ENCODE measurements at regions not wholly inside any gene's neighbourhood (a gene's known extent, or its start where the extent isn't known, plus 50 kb on each side); places are given as distances from the start of the nearest gene placed in this dataset.

GRCh38 chr12:4027412-4027811 lies 154.2 kb upstream of the PARP11 start:
- H2AK5ac ChIP-seq (ENCODE audit: low read depth, low read length), result no peak overlapping the region
- H2BK5ac ChIP-seq (ENCODE audit: low read length), result no peak overlapping the region
- H4K91ac ChIP-seq (ENCODE audit: low read depth, low read length, poor library complexity), result no peak overlapping the region
- H3K4me2 ChIP-seq (ENCODE audit: insufficient read depth, low read length, poor library complexity, severe bottlenecking), result no peak overlapping the region
- no peak overlapping the region for H2BK120ac ChIP-seq (ENCODE audit: low read depth, low read length)
- no peaks in the 10 kb centered on the region for H3K36me3 ChIP-seq (replicated peaks in 1 of 2; ENCODE audit: control insufficient read depth in 2 of 2, insufficient read depth in 2 of 2, low read length in 2 of 2)
- H4K8ac ChIP-seq (ENCODE audit: low read depth, low read length), result no peak overlapping the region
- H3K4me1 ChIP-seq (ENCODE audit: control insufficient read depth in 2 of 2, insufficient read depth in 1 of 2, low read depth in 1 of 2, low read length in 2 of 2), result peaks cover 34 to 45% of the 10 kb centered on the region in 2 donors
- no peak overlapping the region for H2BK12ac ChIP-seq (ENCODE audit: low read length)
- H3K79me1 ChIP-seq (ENCODE audit: low read depth, low read length), result no peaks in the 10 kb centered on the region
- no peak overlapping the region for H3K27ac ChIP-seq (replicated peaks; ENCODE audit: low read length)
- H2AFZ ChIP-seq (ENCODE audit: low read length), result no peak overlapping the region
- H3K23ac ChIP-seq (ENCODE audit: low read depth, low read length, poor library complexity), result no peak overlapping the region
- H3K4ac ChIP-seq (ENCODE audit: low read length), result no peak overlapping the region
- H3K9me3 ChIP-seq (replicated peaks in 1 of 2; ENCODE audit: control insufficient read depth in 2 of 2, insufficient read depth in 1 of 2, low read depth in 1 of 2, low read length in 2 of 2), result peaks cover 0 to 1% of the 10 kb centered on the region in 2 donors
- H3K14ac ChIP-seq (ENCODE audit: low read length), result no peak overlapping the region
- no peak overlapping the region for H3K9ac ChIP-seq (ENCODE audit: low read depth, low read length, poor library complexity)
- no peak overlapping the region for H3K4me3 ChIP-seq (ENCODE audit: low read length in 2 of 2)
- no peak for DNase-seq (ENCODE audit: low spot score)
- no CpG with 5 or more reads among the region's 4 CpGs for WGBS, 2 donors (ENCODE audit: extremely low coverage in 2 of 2, insufficient read length in 2 of 2, insufficient replicate concordance in 1 of 2)
- peak overlapping the region; percentile 11 for H2BK15ac ChIP-seq (ENCODE audit: low read length)
- H3K18ac ChIP-seq (ENCODE audit: low read length), result peak overlapping the region; percentile 62
- H3K27me3 ChIP-seq (ENCODE audit: control insufficient read depth in 3 of 3, insufficient read depth in 3 of 3, low read depth in 1 of 3, low read length in 3 of 3), result peaks cover 0 to 3% (median 0%) of the 10 kb centered on the region in 3 experiments

DNA sequence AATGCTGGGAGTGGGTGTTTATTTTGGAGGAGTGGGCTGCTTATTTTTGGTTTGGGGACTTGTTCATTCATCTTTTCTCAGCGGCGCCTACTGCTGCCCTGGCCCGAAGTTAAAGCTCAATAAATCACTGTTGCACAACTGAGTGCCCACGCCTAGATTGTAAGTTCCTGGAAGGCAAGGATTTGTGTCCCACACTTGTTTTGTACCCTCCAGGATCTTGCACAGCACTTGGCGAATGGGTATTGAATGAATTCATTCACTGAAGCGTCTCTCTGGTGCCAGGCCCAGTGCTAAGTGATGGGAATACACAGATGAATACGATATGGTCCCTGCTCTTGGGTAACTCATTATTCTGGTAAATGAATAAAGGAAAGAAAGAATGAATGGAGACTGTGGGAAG lies 153.3 kb upstream of the PARP11 start:
- peaks cover 0 to 3% (median 0%) of the 10 kb centered on the region in 3 experiments for H3K27me3 ChIP-seq (ENCODE audit: control insufficient read depth in 3 of 3, insufficient read depth in 3 of 3, low read depth in 1 of 3, low read length in 3 of 3)
- no CpG with 5 or more reads among the region's 7 CpGs for WGBS, 2 donors (ENCODE audit: extremely low coverage in 2 of 2, insufficient read length in 2 of 2, insufficient replicate concordance in 1 of 2)

DNA sequence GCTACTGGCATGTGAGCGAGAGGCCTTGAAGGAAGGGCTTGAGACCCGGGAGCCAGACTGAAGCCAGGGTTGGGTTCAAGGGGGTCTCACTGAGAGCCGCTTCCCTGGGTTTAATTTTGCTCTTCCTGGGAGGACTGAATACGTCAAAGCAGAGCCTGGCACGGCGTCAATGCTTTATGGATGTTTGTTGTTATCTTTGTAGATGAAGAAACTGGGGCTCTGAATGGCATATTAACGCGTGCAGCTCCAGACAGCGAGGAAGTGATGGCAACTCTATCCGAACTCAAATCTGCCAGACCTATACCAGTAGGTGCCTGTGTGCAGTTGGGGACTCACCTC lies 152.8 kb upstream of the PARP11 start:
- Histone ChIP-seq H3K9me3 (replicated peaks in 1 of 2; ENCODE audit: control insufficient read depth in 2 of 2, insufficient read depth in 1 of 2, low read depth in 1 of 2, low read length in 2 of 2) (peaks cover 0 to 1% of the 10 kb centered on the region in 2 donors), H2BK12ac (ENCODE audit: low read length) (no peak overlapping the region), H3K4me2 (ENCODE audit: insufficient read depth, low read length, poor library complexity, severe bottlenecking) (no peak overlapping the region), H3K4me1 (ENCODE audit: control insufficient read depth in 2 of 2, insufficient read depth in 1 of 2, low read depth in 1 of 2, low read length in 2 of 2) (peaks cover 26 to 40% of the 10 kb centered on the region in 2 donors), H3K23ac (ENCODE audit: low read depth, low read length, poor library complexity) (no peak overlapping the region), H4K91ac (ENCODE audit: low read depth, low read length, poor library complexity) (no peak overlapping the region), H3K4ac (ENCODE audit: low read length) (no peak overlapping the region), H3K14ac (ENCODE audit: low read length) (no peak overlapping the region), H3K36me3 (replicated peaks in 1 of 2; ENCODE audit: control insufficient read depth in 2 of 2, insufficient read depth in 2 of 2, low read length in 2 of 2) (no peaks in the 10 kb centered on the region), H2AFZ (ENCODE audit: low read length) (no peak overlapping the region), H2BK5ac (ENCODE audit: low read length) (no peak overlapping the region), H3K9ac (ENCODE audit: low read depth, low read length, poor library complexity) (no peak overlapping the region), H4K8ac (ENCODE audit: low read depth, low read length) (no peak overlapping the region), H3K79me1 (ENCODE audit: low read depth, low read length) (no peaks in the 10 kb centered on the region), H3K4me3 (ENCODE audit: low read length in 2 of 2) (peak overlapping the region in 1 of 2 donors; percentile 7), H3K18ac (ENCODE audit: low read length) (no peak overlapping the region), H2BK120ac (ENCODE audit: low read depth, low read length) (no peak overlapping the region), H3K27ac (replicated peaks; ENCODE audit: low read length) (no peak overlapping the region), H2AK5ac (ENCODE audit: low read depth, low read length) (no peak overlapping the region), H2BK15ac (ENCODE audit: low read length) (no peak overlapping the region), H3K27me3 (ENCODE audit: control insufficient read depth in 3 of 3, insufficient read depth in 3 of 3, low read depth in 1 of 3, low read length in 3 of 3) (peaks cover 0 to 3% (median 0%) of the 10 kb centered on the region in 3 experiments)
- no peak for DNase-seq (ENCODE audit: low spot score)
- no CpG with 5 or more reads among the region's 10 CpGs for WGBS, 2 donors (ENCODE audit: extremely low coverage in 2 of 2, insufficient read length in 2 of 2, insufficient replicate concordance in 1 of 2)

More for the DNA sequence above, 153.3 kb upstream of the PARP11 start:
- H2BK15ac ChIP-seq (ENCODE audit: low read length), result no peak overlapping the region
- no peak overlapping the region for H3K27ac ChIP-seq (replicated peaks; ENCODE audit: low read length)
- H4K8ac ChIP-seq (ENCODE audit: low read depth, low read length), result no peak overlapping the region
- H2BK120ac ChIP-seq (ENCODE audit: low read depth, low read length), result no peak overlapping the region
- no peak for DNase-seq (ENCODE audit: low spot score)
- no peak overlapping the region for H2BK12ac ChIP-seq (ENCODE audit: low read length)
- H2AFZ ChIP-seq (ENCODE audit: low read length), result no peak overlapping the region
- no peak overlapping the region for H3K23ac ChIP-seq (ENCODE audit: low read depth, low read length, poor library complexity)
- no peak overlapping the region for H4K91ac ChIP-seq (ENCODE audit: low read depth, low read length, poor library complexity)
- H3K4me3 ChIP-seq (ENCODE audit: low read length in 2 of 2), result no peak overlapping the region
- no peak overlapping the region for H3K18ac ChIP-seq (ENCODE audit: low read length)
- no peaks in the 10 kb centered on the region for H3K79me1 ChIP-seq (ENCODE audit: low read depth, low read length)
- H3K36me3 ChIP-seq (replicated peaks in 1 of 2; ENCODE audit: control insufficient read depth in 2 of 2, insufficient read depth in 2 of 2, low read length in 2 of 2), result no peaks in the 10 kb centered on the region
- H3K4me1 ChIP-seq (ENCODE audit: control insufficient read depth in 2 of 2, insufficient read depth in 1 of 2, low read depth in 1 of 2, low read length in 2 of 2), result peaks cover 26 to 40% of the 10 kb centered on the region in 2 donors
- H2AK5ac ChIP-seq (ENCODE audit: low read depth, low read length), result no peak overlapping the region
- H3K9ac ChIP-seq (ENCODE audit: low read depth, low read length, poor library complexity), result no peak overlapping the region
- no peak overlapping the region for H3K4ac ChIP-seq (ENCODE audit: low read length)
- no peak overlapping the region for H2BK5ac ChIP-seq (ENCODE audit: low read length)
- no peak overlapping the region for H3K4me2 ChIP-seq (ENCODE audit: insufficient read depth, low read length, poor library complexity, severe bottlenecking)
- no peak overlapping the region for H3K14ac ChIP-seq (ENCODE audit: low read length)
- peaks cover 0 to 1% of the 10 kb centered on the region in 2 donors for H3K9me3 ChIP-seq (replicated peaks in 1 of 2; ENCODE audit: control insufficient read depth in 2 of 2, insufficient read depth in 1 of 2, low read depth in 1 of 2, low read length in 2 of 2)

DNA sequence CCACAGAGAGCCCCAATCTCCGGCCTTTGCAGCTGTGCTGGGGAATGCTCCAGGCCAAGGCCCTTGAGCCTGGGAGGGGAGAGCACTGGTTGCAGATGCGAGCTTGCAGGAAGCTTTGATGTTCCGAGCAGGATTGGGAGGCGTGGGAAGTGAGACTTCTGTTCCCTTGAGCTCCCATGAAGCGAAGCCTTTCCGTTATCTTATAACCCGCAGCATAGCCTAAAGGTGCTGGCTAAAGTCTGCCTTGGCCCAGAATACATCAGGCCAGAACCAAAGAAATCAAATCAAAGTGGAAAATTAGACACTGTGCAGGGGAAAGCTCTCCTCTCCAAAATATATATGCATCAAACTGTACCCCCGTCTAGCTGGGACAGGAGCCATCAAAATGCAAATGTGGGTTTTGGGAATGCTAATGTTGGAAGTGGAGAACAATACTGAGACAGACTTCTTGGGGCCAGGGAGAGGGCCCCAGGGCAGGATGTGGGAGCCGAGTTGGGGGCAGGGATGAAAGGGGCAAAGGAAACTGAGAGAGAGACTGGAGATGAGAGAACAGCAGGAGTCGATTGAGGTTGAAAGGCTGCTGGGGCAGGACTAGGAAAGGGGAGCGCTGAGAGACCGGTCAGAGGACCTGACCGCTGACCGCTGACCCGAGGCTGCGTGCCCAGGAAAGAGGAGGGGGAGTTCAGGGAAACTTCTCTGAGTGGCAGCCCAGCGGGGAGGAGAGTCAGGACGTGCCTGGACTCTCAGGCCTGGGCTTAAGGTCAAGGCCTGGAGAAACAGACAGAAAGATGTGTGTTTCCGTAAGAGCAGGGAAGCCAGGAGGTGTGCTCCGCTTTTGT lies 152.2 kb upstream of the PARP11 start:
- peaks cover 25 to 34% of the 10 kb centered on the region in 2 donors for H3K4me1 ChIP-seq (ENCODE audit: control insufficient read depth in 2 of 2, insufficient read depth in 1 of 2, low read depth in 1 of 2, low read length in 2 of 2)
- H2AK5ac ChIP-seq (ENCODE audit: low read depth, low read length), result no peak overlapping the region
- H3K79me1 ChIP-seq (ENCODE audit: low read depth, low read length), result no peaks in the 10 kb centered on the region
- no peak overlapping the region for H2BK120ac ChIP-seq (ENCODE audit: low read depth, low read length)
- peaks cover 0 to 3% (median 0%) of the 10 kb centered on the region in 3 experiments for H3K27me3 ChIP-seq (ENCODE audit: control insufficient read depth in 3 of 3, insufficient read depth in 3 of 3, low read depth in 1 of 3, low read length in 3 of 3)
- DNase-seq (ENCODE audit: low spot score), result no peak
- H3K14ac ChIP-seq (ENCODE audit: low read length), result no peak overlapping the region
- H3K18ac ChIP-seq (ENCODE audit: low read length), result no peak overlapping the region
- no peak overlapping the region for H2BK5ac ChIP-seq (ENCODE audit: low read length)
- no peak overlapping the region for H3K27ac ChIP-seq (replicated peaks; ENCODE audit: low read length)
- no peak overlapping the region for H3K4me2 ChIP-seq (ENCODE audit: insufficient read depth, low read length, poor library complexity, severe bottlenecking)
- no peaks in the 10 kb centered on the region for H3K36me3 ChIP-seq (replicated peaks in 1 of 2; ENCODE audit: control insufficient read depth in 2 of 2, insufficient read depth in 2 of 2, low read length in 2 of 2)
- H3K9ac ChIP-seq (ENCODE audit: low read depth, low read length, poor library complexity), result no peak overlapping the region
- H3K23ac ChIP-seq (ENCODE audit: low read depth, low read length, poor library complexity), result no peak overlapping the region
- no CpG with 5 or more reads among the region's 20 CpGs for WGBS, 2 donors (ENCODE audit: extremely low coverage in 2 of 2, insufficient read length in 2 of 2, insufficient replicate concordance in 1 of 2)
- no peak overlapping the region for H3K4ac ChIP-seq (ENCODE audit: low read length)
- peak overlapping the region; percentile 5 for H2AFZ ChIP-seq (ENCODE audit: low read length)
- H4K8ac ChIP-seq (ENCODE audit: low read depth, low read length), result no peak overlapping the region
- H2BK15ac ChIP-seq (ENCODE audit: low read length), result no peak overlapping the region
- no peak overlapping the region for H2BK12ac ChIP-seq (ENCODE audit: low read length)
- H3K9me3 ChIP-seq (replicated peaks in 1 of 2; ENCODE audit: control insufficient read depth in 2 of 2, insufficient read depth in 1 of 2, low read depth in 1 of 2, low read length in 2 of 2), result peaks cover 0 to 1% of the 10 kb centered on the region in 2 donors
- no peak overlapping the region for H4K91ac ChIP-seq (ENCODE audit: low read depth, low read length, poor library complexity)
- H3K4me3 ChIP-seq (ENCODE audit: low read length in 2 of 2), result peak overlapping the region in 1 of 2 donors; percentile 16
